ENCODE measurements at regions not wholly inside any gene's neighbourhood (a gene's known extent, or its start where the extent isn't known, plus 50 kb on each side); places are given as distances from the start of the nearest gene placed in this dataset.

DNA sequence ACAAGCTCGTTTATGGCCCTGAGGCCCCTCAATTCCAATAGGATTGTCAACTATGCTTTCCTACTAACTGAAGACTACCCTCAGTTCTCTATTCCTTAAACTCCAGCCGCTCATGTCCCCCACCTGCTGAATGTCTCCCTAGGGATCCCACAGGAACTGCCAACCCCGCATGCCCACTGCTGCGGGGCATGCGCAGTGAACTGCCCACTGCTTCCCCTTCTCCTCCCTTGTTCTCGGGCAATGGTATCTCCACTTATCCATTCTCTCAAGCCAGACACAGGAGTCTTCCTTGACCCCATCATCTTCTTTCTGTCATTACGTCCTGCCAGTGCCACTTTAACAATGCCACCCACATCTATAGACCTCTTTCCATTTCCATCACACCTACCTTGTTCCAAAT, 90.0 kb downstream of the FGF18 start:
- DNase-seq: no peak

DNA sequence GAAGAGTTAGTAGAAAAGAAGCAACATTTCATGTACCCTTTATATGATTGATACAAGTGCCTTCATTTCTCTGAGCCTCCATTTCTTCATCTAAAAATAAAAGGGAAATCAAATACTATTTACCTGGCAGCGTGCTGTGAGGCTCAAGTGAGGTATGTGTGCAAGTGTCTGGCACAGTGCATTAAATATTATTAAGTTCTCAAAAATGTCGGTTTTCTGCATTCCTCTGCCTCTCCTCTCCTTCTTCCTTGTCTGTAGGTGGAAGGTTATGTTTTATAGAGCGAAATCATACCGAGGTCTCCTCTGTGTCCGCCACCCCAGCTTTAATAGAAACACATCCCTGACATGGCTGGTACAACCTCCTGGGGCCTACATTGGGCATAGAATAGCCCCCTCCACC, 93.0 kb downstream of the FGF18 start:
- DNase-seq: no peak

DNA sequence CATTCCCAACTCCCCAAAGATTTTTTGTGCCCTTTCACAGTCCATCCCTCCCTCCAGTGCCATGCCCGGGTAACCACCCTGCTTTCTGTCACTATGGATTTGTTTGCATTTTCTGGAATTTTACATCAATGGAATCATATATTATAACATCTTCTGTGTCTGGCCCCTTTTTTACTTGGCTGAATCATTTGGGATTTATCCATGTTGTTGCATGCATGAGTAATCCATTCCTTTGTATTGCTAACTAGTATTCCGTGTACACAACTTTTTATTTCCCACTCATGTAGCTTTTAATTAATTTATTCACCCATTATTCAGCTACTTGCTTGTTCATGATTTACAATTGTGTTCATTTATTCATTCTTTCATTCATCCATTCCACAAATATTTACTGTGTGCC, 94.1 kb downstream of the FGF18 start:
- DNase-seq: no peak

DNA sequence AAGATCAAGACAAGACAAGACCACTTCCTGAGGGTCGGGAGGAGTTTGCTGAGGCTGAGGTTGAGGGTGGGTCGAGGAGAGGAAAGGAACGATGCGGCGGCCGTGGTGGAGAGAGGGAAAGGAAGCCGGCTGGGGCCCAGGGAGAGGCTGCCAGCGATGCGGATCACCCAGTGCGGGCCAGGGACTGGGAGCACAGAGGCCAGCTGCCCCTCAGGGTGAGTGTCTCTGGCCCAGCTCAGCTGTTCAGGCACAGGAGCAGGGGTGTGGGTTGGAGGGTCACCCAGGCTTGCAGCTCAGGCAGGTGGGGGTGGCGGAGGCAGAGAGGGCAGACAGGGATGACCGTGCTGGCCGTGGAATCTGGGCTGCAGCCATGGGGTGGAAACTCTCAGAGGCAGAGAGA, 99.5 kb downstream of the FGF18 start:
- no peak for DNase-seq

DNA sequence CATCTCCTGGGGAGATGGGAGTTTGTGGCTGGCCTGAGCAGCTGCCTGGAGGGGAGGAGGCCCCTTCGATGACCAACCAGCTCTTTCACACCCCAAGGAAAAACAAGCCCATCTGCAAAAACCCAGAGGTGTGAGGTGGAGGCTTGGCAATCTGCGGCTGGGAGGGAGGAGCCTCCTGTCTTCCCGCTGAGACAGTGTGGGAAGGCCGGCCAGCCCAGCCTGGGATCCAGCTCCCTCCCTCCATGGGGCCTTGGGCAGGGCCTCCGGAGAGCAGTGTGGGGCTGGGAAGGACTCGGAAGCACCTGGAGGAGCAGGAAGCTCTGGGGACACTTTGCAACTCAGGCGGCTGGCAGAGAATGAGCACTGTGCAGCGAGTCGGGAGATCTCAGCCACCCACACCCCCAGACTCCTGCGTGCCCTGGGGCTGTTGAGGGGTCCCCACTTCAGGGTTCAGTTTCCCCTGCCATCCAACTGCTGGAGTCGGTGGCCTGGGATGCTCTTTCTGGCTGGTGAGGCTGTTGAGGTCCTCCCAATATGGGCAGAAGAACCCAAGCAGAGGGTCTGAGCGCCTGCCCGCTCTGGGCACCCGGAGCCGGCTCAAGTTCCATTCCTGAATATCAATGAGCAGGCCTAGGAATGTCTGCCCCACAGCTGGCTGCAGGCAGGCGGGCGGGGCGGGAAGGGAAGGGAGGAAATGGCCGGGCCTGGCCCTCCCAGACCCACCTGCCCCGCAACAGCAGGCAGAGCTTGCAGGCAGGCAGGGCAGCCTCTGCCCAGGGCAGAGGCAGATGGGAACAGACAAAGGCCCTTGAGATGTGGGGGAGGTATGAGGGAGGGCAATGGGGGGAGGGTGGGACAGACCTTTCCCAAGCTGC, 101.1 kb downstream of the FGF18 start:
- no peak for DNase-seq

DNA sequence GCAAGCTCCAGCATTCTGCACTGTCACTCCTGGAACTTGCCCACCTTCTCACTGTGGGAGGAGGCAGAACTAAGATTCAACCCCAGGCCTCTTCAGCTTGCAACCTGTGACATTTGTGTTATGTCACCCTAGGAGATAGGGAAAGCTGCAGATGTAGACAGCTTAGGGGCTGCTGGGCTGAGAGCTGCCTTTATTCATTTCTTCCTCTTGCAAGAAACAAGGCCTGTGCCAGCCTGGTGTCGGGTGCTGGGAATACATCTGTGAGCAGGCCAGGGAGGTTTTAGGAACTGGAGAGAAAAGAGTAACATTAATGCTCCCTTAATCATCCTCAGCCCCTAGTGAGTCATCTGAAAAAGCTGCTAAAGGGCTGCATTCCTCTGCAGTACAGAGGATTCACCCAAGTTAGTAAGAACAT, 101.8 kb downstream of the FGF18 start:
- no peak for DNase-seq

DNA sequence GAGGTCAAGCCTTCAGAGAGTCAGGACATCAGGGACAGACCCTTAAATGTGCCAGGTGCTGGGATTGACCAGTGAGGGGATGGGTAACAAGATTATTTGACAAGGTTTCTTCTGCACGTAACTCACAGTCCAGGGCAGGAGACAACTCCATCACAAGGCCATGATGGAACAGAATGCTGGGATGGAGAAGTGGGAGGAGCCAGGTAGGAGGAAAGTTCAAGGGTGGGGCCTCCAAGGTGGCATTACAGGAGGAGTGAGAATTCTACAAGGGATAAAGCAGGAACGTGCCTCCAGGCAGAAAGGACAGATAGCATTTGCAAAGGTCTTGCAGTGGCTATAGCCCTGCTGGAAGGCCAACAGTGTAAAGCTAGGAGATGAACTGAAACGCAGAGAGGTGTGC, 102.2 kb downstream of the FGF18 start:
- no peak for DNase-seq

DNA sequence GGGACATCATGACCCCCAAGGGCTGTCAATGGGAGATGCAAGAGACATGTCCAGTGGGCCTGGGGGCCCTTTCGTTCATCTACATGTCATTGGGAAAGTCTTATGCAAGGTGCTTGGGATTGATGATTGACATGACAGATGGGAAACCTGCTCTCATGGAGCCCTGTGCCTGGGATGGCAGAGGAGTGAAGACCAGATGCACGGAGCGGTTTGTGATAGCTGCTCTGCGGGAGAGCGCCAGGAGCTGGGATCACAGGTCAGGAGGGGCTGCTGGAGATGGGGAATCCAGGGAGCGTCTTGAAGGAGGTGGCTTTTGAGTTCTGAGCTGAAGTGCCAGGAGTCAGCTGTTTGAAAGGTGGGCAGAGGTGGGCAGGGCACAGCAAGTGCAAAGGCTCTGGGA, 104.3 kb downstream of the FGF18 start:
- no peak for DNase-seq

DNA sequence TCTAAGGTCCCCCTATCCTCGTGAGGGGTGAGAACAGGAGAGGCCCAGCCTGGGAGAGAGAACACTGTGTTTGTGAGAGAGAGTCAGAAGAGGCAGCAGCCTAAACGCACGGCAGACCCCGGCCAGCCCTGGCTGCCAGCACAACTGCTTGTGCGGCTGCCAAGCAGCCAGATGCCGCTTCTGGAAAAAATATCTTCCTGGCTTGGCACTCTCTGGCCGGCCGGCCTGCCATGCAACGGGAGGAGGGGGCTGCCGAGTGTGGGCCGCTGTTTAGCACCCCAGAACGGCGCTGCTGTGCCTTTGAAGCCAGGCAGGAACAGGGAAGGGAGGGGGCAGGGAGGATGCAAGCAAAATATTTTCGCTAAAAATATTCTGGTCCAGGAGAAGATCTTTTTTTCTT, 105.0 kb downstream of the FGF18 start:
- DNase-seq: no peak

DNA sequence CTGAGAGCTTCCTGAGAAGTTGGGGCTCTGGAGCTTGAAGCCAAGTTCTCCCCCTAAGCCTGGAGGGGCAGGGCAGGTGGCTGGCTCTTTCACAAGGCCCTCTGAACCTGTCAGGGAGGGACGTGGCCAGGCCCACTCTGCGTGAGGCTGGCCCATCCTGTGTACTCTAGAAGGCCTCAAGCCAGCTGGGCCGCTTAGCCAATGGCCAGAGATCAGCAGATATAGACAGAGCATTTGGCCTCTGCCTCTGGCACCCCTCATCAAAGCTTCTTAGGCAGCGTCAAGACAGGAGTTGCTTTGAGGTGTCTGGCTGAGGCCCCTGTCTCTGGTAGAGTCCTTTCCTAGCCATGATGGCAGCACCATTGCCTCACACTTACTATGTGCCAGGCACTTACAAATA, 105.6 kb downstream of the FGF18 start:
- DNase-seq: no peak

DNA sequence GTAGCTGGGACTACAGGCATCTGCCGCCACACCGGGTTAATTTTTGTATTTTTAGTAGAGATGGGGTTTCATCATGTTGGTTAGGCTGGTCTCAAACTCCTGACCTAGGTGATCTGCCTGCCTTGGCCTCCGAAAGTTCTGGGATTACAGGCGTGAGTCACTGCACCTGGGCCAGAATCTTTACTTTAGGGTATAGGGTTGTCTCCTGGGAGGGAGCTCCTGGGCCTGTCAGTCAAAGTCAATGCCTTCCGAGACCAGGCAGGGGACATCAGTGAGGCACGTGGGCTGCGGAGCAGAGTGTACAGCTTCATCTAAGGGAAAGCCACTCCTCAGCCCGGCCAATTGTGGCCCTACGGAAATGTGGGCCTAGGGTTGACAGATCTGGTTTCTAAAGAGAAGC, 108.6 kb downstream of the FGF18 start:
- DNase-seq: no peak

DNA sequence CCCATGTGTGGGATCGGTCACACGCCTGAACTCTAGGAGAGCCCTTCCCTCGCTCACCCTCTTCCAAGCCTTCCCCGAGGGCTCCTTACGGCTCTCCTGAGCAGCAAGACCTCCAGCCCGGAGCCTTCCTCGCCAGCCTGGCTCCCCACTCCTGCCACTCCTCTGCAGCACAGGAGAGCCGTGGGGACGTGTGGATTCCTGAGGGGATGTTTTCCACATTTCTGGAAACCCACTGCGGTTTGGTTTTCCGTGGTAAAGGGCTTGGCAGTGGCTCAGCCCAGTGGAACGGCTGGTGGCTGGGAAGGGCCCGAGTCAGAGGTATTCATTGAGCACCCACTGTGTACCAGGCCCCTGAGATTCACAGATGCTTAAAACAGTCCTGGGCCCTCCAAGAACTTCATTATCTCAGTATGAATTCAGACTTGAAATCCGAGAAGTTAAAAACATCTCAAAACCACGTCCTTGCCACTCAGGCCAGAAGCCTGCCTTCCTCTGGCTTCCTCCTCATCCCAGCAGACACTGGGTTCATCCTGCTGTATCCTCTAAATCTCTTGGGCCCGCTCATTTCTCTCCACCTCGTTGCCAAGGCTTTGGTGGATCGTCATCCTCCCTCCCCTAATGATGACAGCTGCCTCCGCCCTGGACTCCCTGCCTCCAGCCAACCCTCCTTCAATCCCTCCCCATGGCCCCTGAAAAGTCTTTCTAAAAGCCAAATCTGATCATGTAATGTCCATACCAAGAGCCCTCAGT, 109.6 kb downstream of the FGF18 start:
- no peak for DNase-seq

DNA sequence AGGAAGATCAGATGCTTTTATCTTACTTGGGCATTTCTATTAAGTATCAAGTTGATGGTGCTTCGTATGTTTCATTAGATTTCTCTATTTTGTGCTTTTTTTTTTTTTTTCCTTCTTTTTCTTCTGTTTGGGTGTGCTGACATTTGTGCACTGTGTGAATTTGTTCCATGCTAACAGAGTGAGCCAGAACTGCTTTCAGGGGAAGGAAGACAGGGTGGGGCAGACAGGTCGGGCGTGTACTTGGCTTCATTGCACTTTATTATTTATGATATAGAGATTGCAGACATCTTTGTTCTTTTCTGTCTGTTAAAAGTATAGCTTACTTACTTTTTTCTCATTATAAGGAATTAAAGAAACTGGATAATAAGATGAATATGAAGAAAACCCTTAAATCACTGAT, 112.2 kb downstream of the FGF18 start:
- DNase-seq: no peak

DNA sequence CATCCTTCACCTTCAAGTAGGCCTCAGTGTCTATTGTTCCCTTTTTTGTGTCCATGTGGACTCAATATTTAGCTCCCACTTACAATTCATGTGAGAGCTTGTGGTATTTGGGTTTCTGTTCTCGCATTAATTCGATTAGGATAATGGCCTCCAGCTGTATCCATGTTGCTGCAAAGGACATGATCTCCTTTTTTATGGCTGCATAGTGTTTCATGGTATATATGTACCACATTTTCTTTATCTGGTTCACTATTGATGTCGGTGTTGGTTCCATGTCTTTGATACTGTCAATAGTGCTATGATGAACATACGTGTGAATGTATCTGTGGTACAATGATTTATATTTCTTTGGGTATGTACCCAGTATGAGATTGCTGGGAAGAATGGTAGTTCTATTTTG, 113.7 kb downstream of the FGF18 start:
- no peak for DNase-seq

DNA sequence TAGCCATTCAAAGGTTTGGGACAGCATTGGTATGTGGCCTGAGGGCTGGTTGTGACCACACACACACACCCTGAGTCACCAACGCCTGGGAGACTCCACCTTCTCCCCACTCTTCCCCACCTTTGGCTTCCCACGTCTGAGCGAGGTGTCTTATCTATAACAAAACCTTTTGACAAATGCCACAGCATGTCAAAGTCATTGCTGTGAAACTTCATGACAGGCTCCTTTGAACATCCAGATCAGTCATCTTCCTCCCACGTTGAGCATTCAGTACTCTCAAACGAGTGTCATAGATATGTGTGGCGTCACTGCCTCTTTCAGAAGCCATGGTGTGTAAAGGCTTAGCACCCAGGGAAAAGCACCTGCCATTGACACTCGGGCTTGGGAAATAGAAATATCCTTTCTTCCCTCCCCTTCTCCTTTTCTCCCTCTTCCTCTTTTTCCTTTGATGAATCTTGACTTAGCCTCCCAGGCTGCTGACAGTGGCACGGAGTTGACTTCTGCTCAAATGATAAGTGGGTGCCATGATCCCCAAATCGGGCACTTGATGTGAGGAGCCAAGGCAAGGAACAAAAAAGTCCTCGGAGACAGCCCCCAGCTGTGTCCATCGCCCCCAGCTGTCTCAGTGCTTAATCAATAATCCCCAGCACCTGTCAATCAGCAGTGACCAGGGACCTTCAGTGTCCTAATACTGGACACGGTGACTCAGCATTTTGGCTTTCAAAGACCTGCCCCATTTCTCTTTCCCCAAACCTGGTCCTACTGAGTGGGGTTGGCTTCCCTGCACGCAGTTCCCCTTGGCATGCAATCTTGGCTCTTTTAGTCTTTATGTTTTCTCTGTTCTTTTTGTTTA, 114.8 kb downstream of the FGF18 start:
- DNase-seq: peak; percentile 18

DNA sequence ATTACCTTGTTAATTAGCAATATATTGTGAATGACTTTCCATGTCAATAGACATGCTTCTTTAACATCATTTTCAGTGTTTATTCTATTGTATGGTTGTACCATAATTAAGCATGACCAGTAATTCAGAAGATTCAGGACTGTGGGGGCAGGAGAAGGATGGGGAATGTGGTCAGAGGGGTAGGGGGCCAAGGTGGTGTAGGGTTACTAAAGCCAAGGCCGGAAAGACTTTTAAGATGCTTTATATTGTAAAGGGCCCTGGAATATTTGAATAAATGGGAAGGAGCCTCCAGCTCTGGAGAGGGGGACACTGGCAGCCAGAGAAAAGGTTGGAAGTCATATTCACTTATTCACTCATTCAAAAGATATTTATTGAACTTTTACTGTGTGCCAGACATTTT, 115.7 kb downstream of the FGF18 start:
- DNase-seq: no peak

DNA sequence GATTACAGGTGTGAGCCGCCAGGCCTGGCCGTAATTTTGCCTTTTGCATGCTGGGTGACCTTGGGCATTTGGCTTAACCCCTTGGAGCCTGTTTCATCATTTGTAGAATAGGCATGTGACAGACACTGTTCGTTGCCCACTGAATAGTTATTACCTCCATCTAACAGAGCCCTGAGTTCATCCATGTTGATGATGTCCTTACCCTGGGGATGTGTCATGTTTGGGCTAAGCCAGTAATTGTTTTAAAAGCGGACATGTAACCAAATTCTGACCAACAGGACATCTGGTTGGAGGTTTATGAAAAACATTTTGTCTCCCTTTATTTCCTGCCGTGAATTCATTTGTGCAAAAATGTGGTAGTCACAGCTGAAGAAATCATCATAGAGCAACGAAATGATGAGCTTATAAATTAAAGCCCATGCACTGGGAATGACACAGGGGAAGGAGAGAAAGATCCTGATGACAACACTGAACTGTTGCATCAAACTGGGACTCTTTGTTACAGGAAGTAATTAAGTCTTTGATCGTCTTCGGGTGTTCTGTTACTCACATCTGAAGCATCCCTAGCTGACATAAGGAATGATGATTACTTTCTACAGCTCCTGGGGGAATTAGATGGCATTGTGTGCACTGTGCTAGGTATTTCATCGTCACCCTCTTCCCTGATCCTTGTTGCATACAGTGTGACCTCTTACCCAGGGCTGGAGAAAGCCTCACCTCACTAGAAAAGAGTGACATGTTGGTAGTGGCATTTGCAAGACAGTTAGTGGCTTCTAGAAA, 117.8 kb downstream of the FGF18 start:
- no peak for DNase-seq

DNA sequence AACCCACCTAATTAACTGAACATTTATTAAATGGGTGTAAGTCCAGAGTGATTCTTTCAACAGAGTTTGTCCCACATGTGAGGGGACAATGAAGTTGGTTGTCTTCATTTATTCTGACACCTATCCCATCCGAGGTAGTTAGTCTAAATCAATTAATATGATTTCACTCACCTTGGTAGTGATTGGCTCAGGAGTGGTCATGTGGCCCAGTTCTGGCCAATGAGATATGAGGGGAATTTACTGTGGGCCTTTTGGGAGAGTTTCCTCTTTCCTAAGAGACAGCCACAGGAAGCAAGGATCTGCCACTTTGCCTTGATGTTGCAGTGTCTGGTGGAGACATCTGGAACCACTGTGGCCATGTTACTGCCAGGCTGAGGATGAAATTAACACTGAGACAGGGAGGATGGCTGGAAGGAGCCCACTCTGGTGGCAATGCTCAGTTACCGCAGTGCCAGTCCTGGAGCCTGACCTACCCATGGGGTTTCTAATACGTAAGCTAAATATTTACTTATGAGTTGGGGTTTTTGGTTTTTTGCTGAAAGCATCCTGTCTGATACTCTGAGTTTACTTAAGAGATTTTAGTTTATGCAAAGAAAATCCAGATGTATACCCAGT, 118.6 kb downstream of the FGF18 start:
- no peak for DNase-seq

DNA sequence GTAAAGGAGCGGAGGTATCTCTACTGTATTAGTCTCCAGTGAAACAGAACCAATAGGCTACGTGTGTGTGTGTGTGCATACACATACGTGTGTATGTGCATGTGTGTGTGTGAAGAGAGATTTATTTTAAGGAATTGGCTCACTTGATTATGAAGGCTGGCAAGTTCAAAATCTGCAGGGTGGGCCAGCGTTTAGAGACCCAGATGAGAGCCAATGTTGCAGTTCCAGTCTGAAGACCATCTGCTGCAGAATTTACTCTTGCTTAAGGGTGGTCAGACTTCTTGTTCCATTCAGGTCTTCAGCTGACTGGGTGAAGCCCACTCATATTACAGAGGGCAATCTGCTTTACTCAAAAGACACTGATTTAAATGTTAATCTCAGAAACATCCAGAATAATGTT, 119.2 kb downstream of the FGF18 start:
- no peak for DNase-seq

DNA sequence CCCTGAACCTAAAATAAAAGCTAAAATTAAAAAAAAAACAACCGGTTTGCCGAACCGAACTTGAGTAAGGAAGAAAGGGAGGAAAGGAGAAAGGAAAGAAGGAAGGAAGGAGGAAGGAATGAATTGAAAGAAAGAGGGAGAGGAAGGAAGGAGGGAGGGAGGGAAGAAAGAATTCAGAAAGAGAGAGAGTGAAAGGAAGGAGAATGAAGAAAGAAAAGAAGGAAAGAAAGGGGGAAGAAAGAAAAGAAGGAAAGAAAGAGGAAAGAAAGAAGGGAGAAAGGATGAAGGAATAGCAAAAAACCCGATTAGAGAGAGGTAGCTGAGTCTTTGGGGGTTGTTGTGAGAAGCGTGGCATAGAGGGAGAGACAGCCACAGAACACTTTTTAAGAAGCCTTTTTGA, 121.4 kb downstream of the FGF18 start:
- DNase-seq: no peak

DNA sequence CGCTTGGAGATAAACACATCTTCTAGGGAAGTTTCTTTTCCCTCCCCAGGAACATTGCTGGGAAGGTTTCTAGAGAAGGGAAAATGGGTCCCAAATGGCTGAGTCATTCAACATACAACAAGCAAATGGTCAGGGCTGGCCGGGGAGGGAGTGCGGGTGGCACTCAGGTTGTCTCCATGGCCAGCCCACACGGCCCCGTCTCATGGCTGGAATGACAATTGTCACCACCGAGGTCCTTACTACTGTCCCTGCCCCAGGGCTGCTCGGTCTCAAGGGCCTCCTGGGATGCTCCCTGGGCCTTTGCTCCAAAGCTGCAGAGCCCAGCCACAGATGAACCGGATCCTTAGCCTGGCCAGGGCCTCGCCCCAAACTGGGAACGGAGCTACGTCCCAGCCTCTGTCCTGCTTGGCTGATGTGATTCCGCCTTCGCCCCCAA, 121.9 kb downstream of the FGF18 start:
- DNase-seq: no peak

DNA sequence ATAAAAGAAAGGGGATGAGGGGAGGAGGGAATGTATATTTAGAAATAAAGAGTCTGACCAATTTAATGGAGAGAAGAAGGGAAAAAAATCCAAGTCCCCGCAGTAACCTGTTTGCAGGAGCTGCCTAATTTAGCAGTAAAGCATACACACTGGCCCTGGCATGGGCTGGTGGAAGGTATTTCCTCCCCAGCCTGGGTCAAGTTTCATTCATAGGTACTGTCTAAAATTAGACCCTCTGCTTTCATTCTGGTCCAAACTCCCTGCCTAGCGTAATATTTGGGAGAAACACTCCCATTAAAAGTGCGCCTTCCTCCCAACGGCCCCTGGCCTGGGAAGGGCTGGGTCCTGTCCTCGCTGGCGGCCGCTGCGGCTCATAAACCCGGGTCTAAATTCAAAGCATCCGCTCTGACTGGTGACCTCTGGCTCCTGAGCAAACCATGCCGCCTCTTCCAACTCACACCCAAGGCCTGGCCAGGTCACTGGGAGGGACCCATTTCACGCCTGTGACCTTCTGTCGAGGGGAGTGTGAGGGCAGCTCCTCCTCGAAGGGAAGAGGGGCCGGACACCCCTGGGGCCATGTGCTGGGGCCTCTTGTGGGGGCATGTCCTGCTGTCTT, 123.2 kb downstream of the FGF18 start:
- DNase-seq: no peak

Measured in hematopoietic multipotent progenitor cell treated with erythropoietin and hydrocortisone succinate and interleukin-3 and kit ligand, for 6 days (in vitro differentiated cells).